ENCODE measurements at regions not wholly inside any gene's neighbourhood (a gene's known extent, or its start where the extent isn't known, plus 50 kb on each side); places are given as distances from the start of the nearest gene placed in this dataset.
"Not testable (repeated sequence)": the region's sequence is repeated elsewhere in the genome, so short reads cannot be mapped to it uniquely, and the experiment has no call there.

- TF ChIP-seq, protein P1, sequence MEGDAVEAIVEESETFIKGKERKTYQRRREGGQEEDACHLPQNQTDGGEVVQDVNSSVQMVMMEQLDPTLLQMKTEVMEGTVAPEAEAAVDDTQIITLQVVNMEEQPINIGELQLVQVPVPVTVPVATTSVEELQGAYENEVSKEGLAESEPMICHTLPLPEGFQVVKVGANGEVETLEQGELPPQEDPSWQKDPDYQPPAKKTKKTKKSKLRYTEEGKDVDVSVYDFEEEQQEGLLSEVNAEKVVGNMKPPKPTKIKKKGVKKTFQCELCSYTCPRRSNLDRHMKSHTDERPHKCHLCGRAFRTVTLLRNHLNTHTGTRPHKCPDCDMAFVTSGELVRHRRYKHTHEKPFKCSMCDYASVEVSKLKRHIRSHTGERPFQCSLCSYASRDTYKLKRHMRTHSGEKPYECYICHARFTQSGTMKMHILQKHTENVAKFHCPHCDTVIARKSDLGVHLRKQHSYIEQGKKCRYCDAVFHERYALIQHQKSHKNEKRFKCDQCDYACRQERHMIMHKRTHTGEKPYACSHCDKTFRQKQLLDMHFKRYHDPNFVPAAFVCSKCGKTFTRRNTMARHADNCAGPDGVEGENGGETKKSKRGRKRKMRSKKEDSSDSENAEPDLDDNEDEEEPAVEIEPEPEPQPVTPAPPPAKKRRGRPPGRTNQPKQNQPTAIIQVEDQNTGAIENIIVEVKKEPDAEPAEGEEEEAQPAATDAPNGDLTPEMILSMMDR (IDR thresholded peaks at IDR 0.05; ENCODE audit: low read depth, low read length), result no peak
- DNase-seq (ENCODE audit: extremely low read depth, low read depth), result no peak
Observed at GRCh38 chr13:64154514-64154913, 2738.9 kb upstream of the PCDH20 start.

GRCh38 chr13:64130600-64130999 lies 2715.0 kb upstream of the PCDH20 start:
- no peak for DNase-seq (ENCODE audit: extremely low read depth, low read depth)
- TF ChIP-seq, protein P1 (IDR thresholded peaks at IDR 0.05; ENCODE audit: low read depth, low read length), result no peak

DNA sequence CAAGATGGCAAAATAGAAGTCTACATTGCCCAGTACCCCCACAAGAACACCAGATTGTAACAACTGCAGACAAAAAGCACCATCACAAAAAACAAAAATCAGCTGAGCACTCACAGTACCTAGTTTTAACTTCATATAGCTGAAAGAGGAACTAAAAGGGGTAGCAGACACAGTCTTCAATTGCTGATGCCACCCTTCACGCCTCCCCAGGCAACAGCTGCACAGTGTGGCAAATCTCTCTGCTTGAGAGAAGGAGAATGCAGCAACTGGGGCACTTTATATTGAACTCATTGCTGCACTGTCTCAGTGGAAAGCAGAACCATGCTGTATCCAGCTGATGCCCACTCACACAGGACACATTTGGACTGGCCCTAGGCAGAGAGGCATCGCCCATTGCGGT lies 2714.5 kb upstream of the PCDH20 start:
- no peak for DNase-seq (ENCODE audit: extremely low read depth, low read depth)
- TF ChIP-seq, protein P1 (IDR thresholded peaks at IDR 0.05; ENCODE audit: low read depth, low read length), result no peak

DNA sequence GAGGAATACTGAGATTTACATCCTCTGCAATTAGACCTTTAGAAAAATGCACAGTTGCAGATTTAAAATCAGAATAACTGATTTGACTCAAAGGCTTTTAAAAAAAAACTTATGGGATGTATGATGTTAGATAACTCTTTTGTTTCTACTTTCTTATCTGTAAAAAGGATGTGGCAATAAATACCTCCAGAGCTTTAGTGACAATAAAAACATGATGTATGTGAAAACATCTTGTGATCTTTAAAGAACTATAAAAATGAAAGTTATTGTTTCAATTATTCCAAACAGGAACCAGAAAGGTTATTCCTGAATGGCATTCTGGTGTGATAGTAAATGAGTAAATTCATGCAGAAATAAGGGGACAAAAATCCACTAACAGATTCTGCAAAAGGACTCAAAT lies 2712.2 kb upstream of the PCDH20 start:
- no peak for DNase-seq (ENCODE audit: extremely low read depth, low read depth)
- TF ChIP-seq, protein P1 (IDR thresholded peaks at IDR 0.05; ENCODE audit: low read depth, low read length), result no peak

DNA sequence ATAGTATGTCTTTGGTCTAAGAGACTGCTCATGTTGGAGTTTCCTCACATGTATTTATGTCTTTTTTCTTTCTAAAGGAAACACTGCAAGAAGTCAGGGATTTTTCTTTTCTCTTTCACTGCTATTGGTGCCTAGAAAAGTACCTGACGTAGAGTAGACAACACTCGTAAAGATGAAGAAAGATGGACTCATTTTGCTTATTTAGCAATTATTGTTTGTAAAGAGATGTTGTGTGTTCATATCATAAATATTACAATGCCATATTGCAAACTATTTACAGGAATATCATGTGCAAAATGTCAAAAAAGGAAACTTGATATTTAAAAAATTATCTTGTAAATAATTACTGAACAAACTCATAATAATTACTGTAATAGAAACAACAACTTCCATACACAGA lies 2711.5 kb upstream of the PCDH20 start:
- TF ChIP-seq, protein P1 (IDR thresholded peaks at IDR 0.05; ENCODE audit: low read depth, low read length), result no peak
- no peak for DNase-seq (ENCODE audit: extremely low read depth, low read depth)

DNA sequence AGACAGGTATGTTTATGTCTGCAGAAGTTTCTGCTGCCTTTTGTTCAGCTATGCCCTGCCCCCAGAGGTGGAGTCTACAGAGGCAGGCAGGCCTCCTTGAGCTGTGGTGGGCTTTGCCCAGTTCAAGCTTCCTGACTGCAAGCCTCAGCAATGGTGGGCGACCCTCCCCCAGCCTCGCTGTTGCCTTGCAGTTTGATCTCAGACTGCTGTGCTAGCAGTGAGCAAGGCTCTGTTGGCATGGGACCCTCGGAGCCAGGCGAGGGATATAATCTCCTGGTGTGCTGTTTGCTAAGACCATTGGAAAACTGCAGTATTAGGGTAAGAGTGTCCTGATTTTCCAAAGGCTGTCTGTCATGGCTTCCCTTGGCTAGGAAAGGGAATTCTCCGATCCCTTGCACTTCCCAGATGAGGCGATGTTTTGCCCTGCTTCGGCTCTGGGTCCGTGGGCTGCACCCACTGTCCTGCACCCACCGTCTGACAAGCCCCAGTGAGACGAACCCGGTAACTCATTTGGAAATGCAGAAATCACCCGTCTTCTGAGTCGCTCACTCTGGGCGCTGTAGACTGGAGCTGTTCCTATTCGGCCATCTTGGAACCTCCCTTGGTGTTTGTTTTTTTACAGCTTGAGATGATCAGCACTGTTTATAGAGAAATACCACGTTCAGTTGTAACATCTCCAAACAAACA lies 2705.5 kb upstream of the PCDH20 start:
- not testable (repeated sequence) for DNase-seq (ENCODE audit: extremely low read depth, low read depth)

DNA sequence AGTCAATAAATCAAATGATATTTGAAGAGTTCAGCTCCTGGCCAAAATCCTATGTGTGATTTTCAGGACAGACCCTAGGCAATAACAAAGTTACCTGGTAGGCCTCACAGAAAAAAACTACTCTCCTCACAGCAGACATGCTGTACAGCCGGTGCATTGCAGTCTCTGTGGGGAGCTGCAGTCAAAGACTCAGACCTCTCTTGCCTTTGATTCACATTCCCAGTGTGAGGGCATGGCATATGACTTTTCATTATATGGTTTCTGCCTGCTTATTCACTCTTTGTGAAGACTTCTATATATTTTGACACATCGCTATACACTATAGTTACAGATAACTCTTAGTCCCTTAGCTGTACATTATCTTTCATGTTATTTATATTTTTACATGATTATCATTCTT lies 2684.3 kb upstream of the PCDH20 start:
- no peak for DNase-seq (ENCODE audit: extremely low read depth, low read depth)
- TF ChIP-seq, protein P1 (IDR thresholded peaks at IDR 0.05; ENCODE audit: low read depth, low read length), result no peak

DNA sequence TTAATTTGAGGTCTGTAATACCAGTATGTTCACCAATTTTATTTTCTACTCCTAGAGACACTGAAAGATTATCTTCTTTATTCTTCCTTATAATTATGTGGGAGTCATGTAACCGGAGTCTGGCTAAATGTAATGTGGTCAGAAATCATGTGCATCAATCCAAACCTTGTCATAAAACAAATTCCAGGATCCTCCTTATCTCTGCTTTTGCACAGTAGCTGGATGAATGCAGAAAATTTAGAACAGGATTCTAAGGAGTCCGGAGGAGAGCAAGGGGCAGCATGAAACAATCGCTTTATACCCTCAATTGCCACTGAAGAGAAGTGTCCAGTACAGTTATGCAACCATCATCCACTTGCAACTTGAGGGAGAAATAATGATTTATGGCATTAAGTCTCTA lies 2674.7 kb upstream of the PCDH20 start:
- DNase-seq (ENCODE audit: extremely low read depth, low read depth), result no peak
- TF ChIP-seq, protein P1 (IDR thresholded peaks at IDR 0.05; ENCODE audit: low read depth, low read length), result no peak

Data from AG09319 (cell line).